GM23338 (cell line): ENCODE measurements at regions not wholly inside any gene's neighbourhood (a gene's known extent, or its start where the extent isn't known, plus 50 kb on each side); places are given as distances from the start of the nearest gene placed in this dataset.

Experiments used
- CTCF ChIP-seq, 2 experiments: fragments of 200-600 bp in 1 of 2; sonication (generic) in 1 of 2; conservative IDR thresholded peaks; 2 replicates each; pipeline versions ENCODE4 v1.5.1 to v1.6.1; 2016 to 2017; ENCODE audit warnings: antibody characterized with exemption in 2 of 2, low read depth in 2 of 2, mild to moderate bottlenecking in 2 of 2, moderate library complexity in 1 of 2
- POLR2AphosphoS5 ChIP-seq: IDR thresholded peaks from 2 replicates; pipeline ENCODE4 v1.6.1; 2016; ENCODE audit warnings: antibody characterized with exemption, low read depth
- REST ChIP-seq: IDR thresholded peaks from one replicate; pipeline ENCODE4 v1.6.1; 2018; ENCODE audit warnings: antibody characterized with exemption; ENCODE audit not compliant: unreplicated experiment

GRCh38 chr2:186183406-186183805, 302.7 kb upstream of the ZC3H15 start:
- no peak for TF ChIP-seq REST
- no peak for TF ChIP-seq CTCF (conservative IDR thresholded peaks at IDR 0.05; ENCODE audit: low read depth in 2 of 2)
- TF ChIP-seq POLR2AphosphoS5 = no peak
